ENCODE measurements at regions not wholly inside any gene's neighbourhood (a gene's known extent, or its start where the extent isn't known, plus 50 kb on each side); places are given as distances from the start of the nearest gene placed in this dataset.

DNA sequence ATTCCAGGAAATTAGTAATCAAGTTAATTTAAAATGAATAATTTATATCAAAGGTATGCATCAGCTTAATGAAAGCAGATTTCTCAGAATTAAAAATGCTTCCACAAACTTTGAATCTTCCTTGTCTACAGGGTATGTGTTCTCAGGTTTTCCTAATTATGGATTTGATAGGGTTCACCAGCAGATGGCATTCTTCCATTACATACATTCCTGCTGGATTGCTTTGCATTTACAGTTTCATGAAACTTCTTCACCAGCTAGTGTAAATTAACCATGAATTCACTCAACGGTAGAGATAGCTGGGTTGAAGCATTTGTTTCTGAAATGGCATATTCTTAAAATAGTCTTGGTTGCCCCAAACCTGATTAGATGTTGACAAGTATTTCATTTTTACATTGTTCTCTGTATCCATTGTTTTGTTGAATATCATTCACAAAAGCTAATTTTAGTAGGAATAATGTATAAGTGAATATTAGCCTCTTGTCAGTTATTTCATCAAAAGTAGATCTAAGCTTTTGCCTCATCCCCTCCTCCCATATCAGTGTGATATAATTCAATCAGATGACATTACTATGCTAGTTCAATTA is 68.7 kb upstream of the WDR41 start:
- intact Hi-C loops (cut with DNase I): no loop called here
- Histone ChIP-seq H3K9me3 (no peaks in the 10 kb centered on the region), H3K4me3 (no peak overlapping the region), H3K36me3 (no peaks in the 10 kb centered on the region), H3K4me1 (no peaks in the 10 kb centered on the region), H3K27ac (no peak overlapping the region), H3K27me3 (no peaks in the 10 kb centered on the region)
- no peak for DNase-seq
- TF ChIP-seq POLR2A (IDR thresholded peaks at IDR 0.05) (no peak), EP300 (IDR thresholded peaks at IDR 0.05) (no peak), POLR2AphosphoS5 (IDR thresholded peaks at IDR 0.05) (no peak)
- TF ChIP-seq, protein P1, sequence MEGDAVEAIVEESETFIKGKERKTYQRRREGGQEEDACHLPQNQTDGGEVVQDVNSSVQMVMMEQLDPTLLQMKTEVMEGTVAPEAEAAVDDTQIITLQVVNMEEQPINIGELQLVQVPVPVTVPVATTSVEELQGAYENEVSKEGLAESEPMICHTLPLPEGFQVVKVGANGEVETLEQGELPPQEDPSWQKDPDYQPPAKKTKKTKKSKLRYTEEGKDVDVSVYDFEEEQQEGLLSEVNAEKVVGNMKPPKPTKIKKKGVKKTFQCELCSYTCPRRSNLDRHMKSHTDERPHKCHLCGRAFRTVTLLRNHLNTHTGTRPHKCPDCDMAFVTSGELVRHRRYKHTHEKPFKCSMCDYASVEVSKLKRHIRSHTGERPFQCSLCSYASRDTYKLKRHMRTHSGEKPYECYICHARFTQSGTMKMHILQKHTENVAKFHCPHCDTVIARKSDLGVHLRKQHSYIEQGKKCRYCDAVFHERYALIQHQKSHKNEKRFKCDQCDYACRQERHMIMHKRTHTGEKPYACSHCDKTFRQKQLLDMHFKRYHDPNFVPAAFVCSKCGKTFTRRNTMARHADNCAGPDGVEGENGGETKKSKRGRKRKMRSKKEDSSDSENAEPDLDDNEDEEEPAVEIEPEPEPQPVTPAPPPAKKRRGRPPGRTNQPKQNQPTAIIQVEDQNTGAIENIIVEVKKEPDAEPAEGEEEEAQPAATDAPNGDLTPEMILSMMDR (IDR thresholded peaks at IDR 0.05): peak in 1 of 4 experiments; percentile 18
- WGBS, 2 donors: 4 to 22% methylated on average over 1 of the region's 1 CpG

DNA sequence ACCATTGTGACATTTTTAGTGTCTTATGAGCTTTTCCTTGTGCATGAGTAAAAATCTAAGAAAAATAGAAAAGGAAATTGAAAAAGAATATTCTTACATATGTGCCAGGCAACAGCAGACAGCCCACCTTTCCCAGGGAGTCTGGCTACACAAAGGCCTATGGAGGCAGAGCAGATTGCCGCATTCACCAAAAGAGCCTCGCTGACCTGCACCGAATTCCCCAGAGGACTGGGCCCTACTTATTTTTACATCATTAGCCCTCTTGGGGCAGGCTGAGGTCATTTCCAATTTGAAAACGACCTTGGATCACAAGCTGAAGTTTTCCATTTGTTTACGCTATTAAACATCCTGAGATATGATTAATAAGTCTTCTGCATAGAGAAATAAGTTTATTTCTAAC is 66.2 kb upstream of the WDR41 start:
- no peaks in the 10 kb centered on the region for H3K4me1 ChIP-seq
- intact Hi-C loops (cut with DNase I): no loop called here
- WGBS, 2 donors: 75 to 76% methylated on average over 5 of the region's 5 CpGs

GRCh38 chr5:77550406-77550805 is 58.3 kb upstream of the WDR41 start:
- H3K27ac ChIP-seq: no peak overlapping the region
- no peaks in the 10 kb centered on the region for H3K27me3 ChIP-seq
- TF ChIP-seq EP300 (IDR thresholded peaks at IDR 0.05): no peak
- TF ChIP-seq POLR2A (IDR thresholded peaks at IDR 0.05): no peak
- TF ChIP-seq, protein P1 (IDR thresholded peaks at IDR 0.05): no peak
- no peak for TF ChIP-seq POLR2AphosphoS5 (IDR thresholded peaks at IDR 0.05)
- 76 to 90% methylated on average over 1 of the region's 1 CpG for WGBS, 2 donors
- H3K9me3 ChIP-seq: no peaks in the 10 kb centered on the region
- intact Hi-C loops (cut with DNase I): no loop called here
- no peak overlapping the region for H3K4me3 ChIP-seq
- H3K36me3 ChIP-seq: no peaks in the 10 kb centered on the region
- no peak for DNase-seq
- H3K4me1 ChIP-seq: no peaks in the 10 kb centered on the region

More for the DNA sequence above, 66.2 kb upstream of the WDR41 start:
- no peak for DNase-seq
- H3K4me3 ChIP-seq: no peak overlapping the region
- no peaks in the 10 kb centered on the region for H3K36me3 ChIP-seq
- TF ChIP-seq, protein P1 (IDR thresholded peaks at IDR 0.05): no peak
- TF ChIP-seq POLR2A (IDR thresholded peaks at IDR 0.05) (no peak), EP300 (IDR thresholded peaks at IDR 0.05) (no peak), POLR2AphosphoS5 (IDR thresholded peaks at IDR 0.05) (no peak)
- H3K27ac ChIP-seq: no peak overlapping the region
- H3K27me3 ChIP-seq: no peaks in the 10 kb centered on the region
- H3K9me3 ChIP-seq: no peaks in the 10 kb centered on the region

DNA sequence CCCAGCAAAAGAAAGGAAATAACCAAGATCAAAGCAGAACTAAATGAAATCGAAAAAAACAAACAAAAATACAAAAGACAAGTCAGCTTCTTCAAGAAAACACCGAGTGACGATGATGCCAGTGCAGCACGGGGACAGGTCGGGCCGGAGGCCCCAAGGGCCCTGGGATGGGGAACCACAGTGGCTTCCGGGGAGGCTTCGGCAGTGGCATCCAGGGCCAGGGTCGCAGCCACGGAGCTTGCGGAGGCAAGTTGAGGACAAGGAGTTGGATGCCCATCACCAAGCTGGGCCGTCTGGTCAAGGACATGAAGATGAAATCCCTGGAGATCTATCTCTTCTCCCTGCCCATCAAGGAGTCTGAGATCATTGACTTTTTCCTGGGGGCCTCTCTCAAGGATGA is 53.2 kb upstream of the WDR41 start:
- WGBS, 2 donors: 93% methylated on average over 12 of the region's 12 CpGs
- TF ChIP-seq, protein P1 (IDR thresholded peaks at IDR 0.05): no peak
- TF ChIP-seq POLR2A (IDR thresholded peaks at IDR 0.05): no peak
- no peak for TF ChIP-seq EP300 (IDR thresholded peaks at IDR 0.05)
- no peaks in the 10 kb centered on the region for H3K9me3 ChIP-seq
- no peaks in the 10 kb centered on the region for H3K4me1 ChIP-seq
- intact Hi-C loops (cut with DNase I): no loop called here
- peak; percentile 46 for DNase-seq
- no peak overlapping the region for H3K27ac ChIP-seq
- no peaks in the 10 kb centered on the region for H3K27me3 ChIP-seq
- no peaks in the 10 kb centered on the region for H3K36me3 ChIP-seq
- H3K4me3 ChIP-seq: no peak overlapping the region
